ENCODE measurements at regions not wholly inside any gene's neighbourhood (a gene's known extent, or its start where the extent isn't known, plus 50 kb on each side); places are given as distances from the start of the nearest gene placed in this dataset.
A peak's percentile ranks its signal among the peaks of the same experiment; 100 is the strongest.

DNA sequence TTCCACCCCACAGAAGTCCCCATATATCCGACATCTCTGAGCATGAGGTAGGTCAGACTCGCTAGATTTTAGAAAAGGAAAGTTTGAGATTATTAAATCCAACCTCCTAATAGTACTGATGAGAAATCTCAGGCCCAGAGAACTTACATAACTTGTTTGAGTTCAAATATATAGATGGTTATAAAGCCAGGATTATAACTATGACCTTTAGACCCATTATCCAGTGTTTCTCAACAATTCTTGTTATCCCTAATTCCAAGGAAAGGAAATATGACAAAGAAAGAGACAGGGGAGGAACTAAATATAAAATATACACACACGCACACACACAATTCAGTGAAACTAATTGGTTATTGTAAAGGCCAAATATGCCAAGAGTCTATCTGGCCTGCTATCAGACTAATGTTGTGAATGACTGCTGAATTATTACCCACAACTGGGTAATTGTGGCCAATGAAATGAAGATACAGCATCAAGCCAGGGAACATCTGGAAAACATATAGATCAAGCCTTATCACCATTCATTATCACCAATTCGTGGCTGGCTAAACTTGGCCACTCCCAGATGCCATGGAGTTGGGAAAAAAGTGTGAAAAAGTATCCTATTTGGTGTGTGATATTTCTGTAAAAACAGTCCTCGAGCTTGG lies 248.4 kb downstream of the PRELID2 start:
- no peak overlapping the region for H3K4me3 Mint-ChIP-seq (ENCODE audit: unreplicated experiment)
- intact Hi-C loops (cut with micrococcal nuclease; ENCODE audit: unreplicated experiment), result no loop called here
- ChIA-PET POLR2A (no interaction called here), CTCF (no interaction called here)
- H3K9me3 ChIP-seq, result no peaks in the 10 kb centered on the region
- peak overlapping the region; percentile 24 for H3K27ac Mint-ChIP-seq (ENCODE audit: unreplicated experiment)
- H3K27me3 ChIP-seq (replicated peaks; ENCODE audit: control insufficient read depth, insufficient read depth, low read length), result no peaks in the 10 kb centered on the region
- no peak overlapping the region for H3K4me3 ChIP-seq (ENCODE audit: low read depth, low read length)
- peaks cover 8% of the 10 kb centered on the region for H3K9me3 Mint-ChIP-seq (ENCODE audit: unreplicated experiment)
- BruUV-seq (replicated peaks), result no TSS peak
- H3K27me3 Mint-ChIP-seq (ENCODE audit: insufficient read depth, unreplicated experiment), result no peaks in the 10 kb centered on the region
- DNase-seq, result no peak
- peaks cover 25% of the 10 kb centered on the region for H3K4me1 Mint-ChIP-seq (ENCODE audit: low read depth, unreplicated experiment)
- no peaks in the 10 kb centered on the region for H3K36me3 ChIP-seq (ENCODE audit: control insufficient read depth, insufficient read depth, low read length)
- H3K4me1 ChIP-seq, result peaks cover 27% of the 10 kb centered on the region
- H3K36me3 Mint-ChIP-seq (ENCODE audit: insufficient read depth, unreplicated experiment), result no peaks in the 10 kb centered on the region
- TF ChIP-seq, protein P1, sequence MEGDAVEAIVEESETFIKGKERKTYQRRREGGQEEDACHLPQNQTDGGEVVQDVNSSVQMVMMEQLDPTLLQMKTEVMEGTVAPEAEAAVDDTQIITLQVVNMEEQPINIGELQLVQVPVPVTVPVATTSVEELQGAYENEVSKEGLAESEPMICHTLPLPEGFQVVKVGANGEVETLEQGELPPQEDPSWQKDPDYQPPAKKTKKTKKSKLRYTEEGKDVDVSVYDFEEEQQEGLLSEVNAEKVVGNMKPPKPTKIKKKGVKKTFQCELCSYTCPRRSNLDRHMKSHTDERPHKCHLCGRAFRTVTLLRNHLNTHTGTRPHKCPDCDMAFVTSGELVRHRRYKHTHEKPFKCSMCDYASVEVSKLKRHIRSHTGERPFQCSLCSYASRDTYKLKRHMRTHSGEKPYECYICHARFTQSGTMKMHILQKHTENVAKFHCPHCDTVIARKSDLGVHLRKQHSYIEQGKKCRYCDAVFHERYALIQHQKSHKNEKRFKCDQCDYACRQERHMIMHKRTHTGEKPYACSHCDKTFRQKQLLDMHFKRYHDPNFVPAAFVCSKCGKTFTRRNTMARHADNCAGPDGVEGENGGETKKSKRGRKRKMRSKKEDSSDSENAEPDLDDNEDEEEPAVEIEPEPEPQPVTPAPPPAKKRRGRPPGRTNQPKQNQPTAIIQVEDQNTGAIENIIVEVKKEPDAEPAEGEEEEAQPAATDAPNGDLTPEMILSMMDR (IDR thresholded peaks at IDR 0.05; ENCODE audit: insufficient read depth in 1 of 2, low read depth in 1 of 2, low read length in 1 of 2, severe bottlenecking in 1 of 2, unreplicated experiment in 1 of 2), result no peak

- no peak overlapping the region for H3K4me3 Mint-ChIP-seq (ENCODE audit: unreplicated experiment)
- no peaks in the 10 kb centered on the region for H3K27me3 Mint-ChIP-seq (ENCODE audit: insufficient read depth, unreplicated experiment)
- CTCF ChIA-PET, result no interaction called here
- DNase-seq, result no peak
- Histone ChIP-seq H3K4me1 (peaks cover 27% of the 10 kb centered on the region), H3K9me3 (no peaks in the 10 kb centered on the region), H3K27me3 (replicated peaks; ENCODE audit: control insufficient read depth, insufficient read depth, low read length) (no peaks in the 10 kb centered on the region), H3K36me3 (ENCODE audit: control insufficient read depth, insufficient read depth, low read length) (no peaks in the 10 kb centered on the region), H3K4me3 (ENCODE audit: low read depth, low read length) (no peak overlapping the region)
- H3K4me1 Mint-ChIP-seq (ENCODE audit: low read depth, unreplicated experiment), result peaks cover 25% of the 10 kb centered on the region
- intact Hi-C loops (cut with micrococcal nuclease; ENCODE audit: unreplicated experiment), result no loop called here
- TF ChIP-seq, protein P1 (IDR thresholded peaks at IDR 0.05; ENCODE audit: insufficient read depth in 1 of 2, low read depth in 1 of 2, low read length in 1 of 2, severe bottlenecking in 1 of 2, unreplicated experiment in 1 of 2), result no peak
- H3K36me3 Mint-ChIP-seq (ENCODE audit: insufficient read depth, unreplicated experiment), result no peaks in the 10 kb centered on the region
- BruUV-seq (replicated peaks), result no TSS peak
- no peak overlapping the region for H3K27ac Mint-ChIP-seq (ENCODE audit: unreplicated experiment)
- peaks cover 10% of the 10 kb centered on the region for H3K9me3 Mint-ChIP-seq (ENCODE audit: unreplicated experiment)
- POLR2A ChIA-PET, result no interaction called here
These were observed 249.5 kb downstream of the PRELID2 start for GRCh38 chr5:145585443-145586148.

DNA sequence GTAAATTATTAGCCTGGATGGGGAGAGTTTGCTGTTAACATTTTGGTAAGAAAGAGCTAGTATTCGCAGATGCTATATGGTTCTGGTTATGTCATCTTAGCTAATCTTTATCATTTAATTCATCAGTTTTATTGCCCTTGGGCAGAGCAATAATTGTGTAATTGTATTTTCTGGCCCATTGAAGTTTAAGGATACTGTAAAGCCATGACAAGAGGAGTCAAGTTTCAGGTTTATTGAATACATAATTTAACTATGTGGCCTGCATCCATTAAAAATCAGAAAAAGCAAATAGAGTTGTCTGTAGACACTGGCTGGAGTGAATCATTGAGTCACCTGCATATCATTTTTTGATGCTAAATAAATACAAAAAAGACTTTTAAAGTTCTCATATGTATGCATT lies 255.8 kb downstream of the PRELID2 start:
- H3K27ac Mint-ChIP-seq (ENCODE audit: unreplicated experiment), result no peak overlapping the region
- no peak overlapping the region for H3K4me3 Mint-ChIP-seq (ENCODE audit: unreplicated experiment)
- Histone ChIP-seq H3K36me3 (ENCODE audit: control insufficient read depth, insufficient read depth, low read length) (no peaks in the 10 kb centered on the region), H3K9me3 (0 out of 2 replicates have a peak, but pooled peaks cover 5% of the 10 kb centered on the region), H3K27me3 (replicated peaks; ENCODE audit: control insufficient read depth, insufficient read depth, low read length) (no peaks in the 10 kb centered on the region), H3K4me1 (no peaks in the 10 kb centered on the region), H3K4me3 (ENCODE audit: low read depth, low read length) (no peak overlapping the region)
- peaks cover 10% of the 10 kb centered on the region for H3K9me3 Mint-ChIP-seq (ENCODE audit: unreplicated experiment)
- ChIA-PET POLR2A (no interaction called here), CTCF (no interaction called here)
- no peak for DNase-seq
- intact Hi-C loops (cut with micrococcal nuclease; ENCODE audit: unreplicated experiment), result no loop called here
- BruUV-seq (replicated peaks), result no TSS peak
- no peaks in the 10 kb centered on the region for H3K36me3 Mint-ChIP-seq (ENCODE audit: insufficient read depth, unreplicated experiment)
- TF ChIP-seq, protein P1 (IDR thresholded peaks at IDR 0.05; ENCODE audit: insufficient read depth in 1 of 2, low read depth in 1 of 2, low read length in 1 of 2, severe bottlenecking in 1 of 2, unreplicated experiment in 1 of 2), result no peak
- H3K4me1 Mint-ChIP-seq (ENCODE audit: low read depth, unreplicated experiment), result peaks cover 7% of the 10 kb centered on the region
- H3K27me3 Mint-ChIP-seq (ENCODE audit: insufficient read depth, unreplicated experiment), result no peaks in the 10 kb centered on the region
